RKO (cell line): ENCODE measurements at regions not wholly inside any gene's neighbourhood (a gene's known extent, or its start where the extent isn't known, plus 50 kb on each side); places are given as distances from the start of the nearest gene placed in this dataset.

Source experiments
- DNase-seq: peaks from one replicate; pipeline ENCODE4 v3.0.0-alpha.2; 2016; ENCODE audit warnings: low spot score

DNA sequence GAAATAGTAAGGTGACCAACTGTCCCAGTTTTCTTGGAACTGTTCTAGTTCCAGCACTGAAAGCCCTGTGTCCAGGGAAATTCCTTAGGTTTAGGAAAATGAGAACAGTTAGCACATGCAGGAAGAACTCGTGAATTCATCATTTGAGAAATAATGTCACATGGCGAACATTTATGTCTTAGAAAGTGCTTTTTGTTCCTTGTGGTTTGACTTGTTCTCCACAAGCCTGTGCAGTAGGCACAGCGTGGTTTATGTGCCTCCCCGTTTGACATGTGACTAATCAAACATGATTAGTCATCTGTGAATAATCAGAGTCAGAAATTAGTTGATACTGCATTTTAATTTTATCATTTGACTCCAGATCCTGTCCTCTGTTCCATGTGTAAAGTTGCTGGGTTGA lies 556.0 kb upstream of the CPEB2 start:
- DNase-seq, result no peak

DNA sequence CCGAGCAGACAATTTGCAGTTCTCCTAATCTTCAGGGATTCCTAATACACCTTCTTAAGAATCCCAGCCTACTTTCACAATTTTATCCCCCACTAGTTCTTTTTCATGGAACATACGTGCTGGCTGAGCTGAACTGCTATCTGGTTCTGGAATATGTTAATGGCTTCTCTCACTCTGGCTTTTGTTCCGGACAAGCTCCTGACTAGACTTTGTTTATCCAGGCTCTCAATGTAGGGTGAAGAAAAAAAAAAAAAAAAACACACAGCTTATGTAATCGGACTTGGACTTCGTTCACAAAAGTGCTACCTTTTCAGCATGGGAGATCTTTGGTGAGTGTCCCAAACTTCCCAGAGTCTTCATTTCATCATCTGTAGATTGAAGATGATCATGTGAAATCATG lies 555.4 kb upstream of the CPEB2 start:
- DNase-seq, result no peak

DNA sequence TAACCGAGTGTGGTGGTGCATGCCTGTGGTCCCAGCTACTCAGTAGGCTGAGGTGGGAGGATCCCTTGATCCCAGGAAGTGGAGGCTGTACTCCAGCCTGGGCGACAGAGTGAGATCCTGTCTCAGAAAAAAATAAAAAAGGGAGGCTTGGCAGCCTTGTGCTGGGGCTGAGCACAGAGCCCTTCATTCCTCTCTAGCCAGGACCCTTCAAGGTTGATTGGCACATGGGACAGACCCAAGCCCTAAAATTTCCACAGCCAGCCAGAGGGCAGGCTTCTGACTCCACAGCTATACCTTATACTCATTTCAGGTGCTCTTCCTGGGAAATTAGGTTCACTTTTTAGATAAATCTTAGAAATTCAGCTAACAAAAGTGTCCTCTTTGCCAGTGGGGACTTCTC lies 553.0 kb upstream of the CPEB2 start:
- no peak for DNase-seq

DNA sequence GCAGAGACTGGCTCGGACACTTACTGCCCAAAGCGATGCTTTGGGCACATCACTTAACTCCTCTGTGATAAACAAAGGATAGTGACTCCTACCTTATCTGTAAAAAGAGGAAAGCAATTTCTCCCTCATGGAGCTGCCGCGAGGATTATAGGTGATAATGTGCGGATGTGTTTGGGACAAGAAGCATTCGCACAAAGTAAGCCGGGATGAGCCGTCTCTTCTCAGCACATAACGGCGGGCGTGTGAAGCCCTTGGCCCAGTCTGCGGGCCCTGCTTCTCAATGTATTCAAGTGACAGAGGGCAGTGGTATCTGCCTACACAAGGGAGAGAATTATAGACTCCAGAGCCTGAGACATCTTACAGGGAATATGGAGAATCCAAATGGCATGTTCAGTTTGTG lies 550.3 kb upstream of the CPEB2 start:
- no peak for DNase-seq

DNA sequence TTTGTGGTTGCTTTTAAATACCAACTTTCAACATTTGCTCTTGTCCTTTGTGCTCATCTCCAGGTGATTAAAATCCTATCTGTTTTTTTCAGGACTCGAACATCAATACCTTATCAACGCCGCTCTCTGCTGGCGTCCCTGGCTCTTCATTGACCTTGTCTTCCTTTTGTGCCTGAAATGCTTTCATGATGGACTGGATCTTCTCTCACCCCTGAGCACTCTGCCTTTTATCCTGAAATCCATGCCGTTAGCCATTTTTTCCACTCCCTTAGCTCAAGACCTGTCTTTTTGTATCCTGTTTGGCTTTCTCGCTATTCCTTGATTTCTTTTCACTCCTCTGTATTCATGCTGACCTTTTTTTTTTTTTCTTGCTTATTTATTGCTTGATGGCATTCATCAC lies 549.5 kb upstream of the CPEB2 start:
- no peak for DNase-seq

DNA sequence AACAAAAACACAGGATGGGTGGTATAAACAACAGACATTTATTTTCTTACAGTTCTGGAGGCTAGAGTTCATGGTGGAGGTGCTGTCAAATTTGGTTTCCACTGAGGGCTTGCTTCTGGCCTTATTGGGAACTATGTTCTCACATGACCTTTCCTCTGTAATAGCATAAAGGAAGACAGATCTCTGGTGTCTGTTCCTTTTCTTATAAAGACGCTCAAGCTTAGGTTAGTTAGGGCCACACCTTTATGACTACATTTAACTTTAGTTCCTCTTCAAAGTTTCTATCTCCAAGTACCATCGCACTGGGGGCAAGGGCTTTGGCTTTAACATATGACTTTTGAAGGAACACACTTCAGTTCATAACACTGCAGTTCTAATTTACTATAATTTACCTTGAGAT lies 543.8 kb upstream of the CPEB2 start:
- no peak for DNase-seq

DNA sequence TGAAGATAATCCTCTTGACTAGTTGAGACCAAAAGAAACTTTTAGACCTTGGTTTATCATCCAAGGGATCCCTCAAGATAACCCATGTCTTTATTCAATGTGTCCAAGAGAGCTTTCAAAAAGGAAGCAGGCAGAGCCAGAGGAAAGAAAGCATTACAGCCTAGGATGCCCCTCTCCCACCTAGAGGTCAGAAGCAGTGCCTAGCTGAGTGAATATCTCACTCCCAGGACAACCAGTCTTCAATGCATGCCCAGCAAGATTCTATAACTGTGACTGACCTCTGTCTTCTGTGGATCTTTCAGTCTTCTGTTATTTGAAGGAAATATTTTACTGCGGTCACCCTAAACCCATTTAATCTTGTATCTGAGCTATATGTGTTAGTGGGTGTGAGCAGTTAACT lies 537.2 kb upstream of the CPEB2 start:
- no peak for DNase-seq

DNA sequence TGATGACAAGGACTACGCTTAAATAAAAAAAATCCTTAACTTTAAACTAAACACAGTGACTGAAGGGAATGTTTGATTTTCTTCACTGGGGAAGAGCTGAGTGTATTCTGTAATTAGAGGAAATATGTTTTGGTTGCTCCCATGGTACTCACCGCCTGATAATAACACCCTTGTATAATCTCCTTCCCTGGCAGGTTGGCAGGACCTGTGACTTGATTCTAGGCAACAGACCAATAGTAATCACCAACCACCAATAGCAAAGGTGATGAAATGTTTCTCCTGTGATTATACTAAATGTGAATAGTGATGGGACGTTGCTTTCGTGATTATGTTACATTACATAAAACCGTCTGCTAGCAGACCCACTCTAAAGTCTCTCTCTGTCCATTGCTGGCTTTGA lies 536.8 kb upstream of the CPEB2 start:
- no peak for DNase-seq

DNA sequence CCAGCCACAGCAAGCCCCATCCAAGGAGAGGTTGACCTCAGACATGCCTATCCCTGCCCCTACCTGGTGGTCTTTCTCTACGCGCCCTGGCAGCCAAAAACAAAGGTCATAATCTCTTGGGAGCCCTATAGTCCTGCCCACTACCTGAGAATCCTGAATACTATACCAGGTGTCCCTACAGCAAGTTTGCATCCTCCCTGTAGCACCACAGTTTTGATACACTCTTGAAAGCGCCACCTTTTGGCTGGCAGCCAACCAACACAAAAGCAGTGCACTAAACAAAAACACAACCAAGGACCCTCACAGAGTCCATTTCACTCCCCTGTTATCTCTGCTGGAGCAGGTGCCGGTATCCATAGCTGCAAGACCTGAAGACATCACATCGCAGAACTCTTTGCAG lies 523.8 kb upstream of the CPEB2 start:
- DNase-seq, result no peak

DNA sequence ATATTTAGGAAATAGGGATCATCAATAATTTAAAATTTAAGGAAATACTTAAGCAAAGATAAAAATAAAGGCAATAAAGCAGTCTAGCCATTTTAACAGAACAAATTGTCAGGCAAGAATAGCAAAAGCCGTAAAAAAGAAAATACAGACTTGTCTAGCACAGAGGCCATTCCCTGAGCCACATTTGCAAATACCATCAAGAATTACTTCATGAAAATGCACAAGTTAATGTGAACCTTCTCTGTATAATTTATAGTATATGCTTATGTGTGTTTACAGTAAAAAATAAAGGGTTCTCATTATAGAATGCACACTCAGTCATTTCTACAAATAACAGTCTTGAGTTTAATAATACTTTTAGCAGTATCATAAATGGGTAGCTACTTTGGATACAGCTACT lies 505.9 kb upstream of the CPEB2 start:
- no peak for DNase-seq

DNA sequence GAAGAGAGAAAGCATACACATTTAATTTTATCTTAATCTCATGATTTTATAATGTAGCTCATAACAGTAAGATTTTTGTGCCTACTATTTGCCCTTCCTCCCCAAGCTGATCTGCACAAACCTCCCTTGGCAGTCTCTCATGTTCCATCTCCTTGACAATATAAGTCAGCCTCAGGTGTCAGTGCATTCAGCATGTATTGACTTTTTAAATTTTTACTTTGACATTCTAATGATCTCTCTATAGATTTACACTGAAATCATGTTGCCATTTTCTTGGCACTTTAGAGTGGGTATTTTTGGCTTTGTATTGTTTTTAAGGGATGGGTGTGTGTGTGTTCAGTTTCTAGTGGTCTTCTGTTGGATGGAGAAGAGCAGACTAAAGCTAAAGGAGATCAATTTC lies 505.3 kb upstream of the CPEB2 start:
- no peak for DNase-seq

DNA sequence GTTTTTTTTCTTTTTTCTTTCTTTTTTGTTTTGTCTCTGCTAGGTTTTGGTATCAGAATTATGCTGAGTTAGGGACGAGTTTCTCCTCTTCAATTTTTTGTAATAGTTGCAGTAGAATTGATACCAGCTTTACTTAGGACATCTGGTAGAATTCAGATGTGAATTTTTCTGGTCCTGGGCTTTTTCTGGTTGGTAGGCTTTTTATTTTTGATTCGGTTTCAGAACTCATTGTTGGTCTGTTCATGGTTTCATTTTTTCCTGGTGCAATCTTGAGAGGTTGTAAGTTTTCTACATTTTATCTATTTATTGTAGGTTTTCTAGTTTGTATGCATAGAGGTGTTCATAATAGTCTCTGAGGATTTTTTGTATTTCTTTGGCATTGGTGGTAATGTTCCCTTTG lies 498.1 kb upstream of the CPEB2 start:
- DNase-seq, result no peak

DNA sequence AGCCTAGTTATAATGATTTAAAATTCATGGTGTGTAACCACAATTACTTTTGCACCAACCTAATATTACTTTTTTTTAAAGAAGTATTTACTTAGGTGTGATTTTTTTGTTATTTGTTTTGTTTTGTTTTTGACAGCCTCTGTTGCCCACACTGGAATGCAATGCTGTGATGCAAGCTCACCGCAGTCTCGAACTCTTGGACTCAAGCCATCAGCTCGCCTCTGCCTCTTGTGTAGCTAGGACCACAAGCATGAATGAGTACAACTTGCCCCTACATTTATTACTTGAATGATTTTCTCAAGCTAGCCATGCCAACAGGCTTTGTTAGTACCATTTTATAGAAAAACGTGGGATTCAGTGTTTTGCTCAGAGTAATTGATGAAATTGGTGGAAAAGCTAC lies 488.8 kb upstream of the CPEB2 start:
- DNase-seq, result no peak

DNA sequence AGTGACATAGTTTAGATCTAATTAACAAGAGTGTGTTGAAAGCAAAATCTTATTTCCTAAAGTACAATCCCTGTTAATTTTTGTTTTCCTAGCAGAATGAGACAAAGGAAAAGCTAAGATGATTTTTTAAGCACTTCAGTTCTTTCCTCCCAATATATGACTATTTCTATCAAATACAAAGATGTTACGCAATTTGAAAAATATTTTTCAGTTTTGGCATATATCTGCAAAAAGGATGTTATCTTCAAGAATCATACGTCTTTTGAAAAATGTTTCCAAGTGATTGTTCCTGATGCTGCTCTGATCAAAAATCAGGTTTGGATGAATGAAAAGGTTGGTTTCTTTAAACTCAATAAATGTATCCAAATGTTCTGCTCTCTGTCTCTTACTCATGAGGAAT lies 486.7 kb upstream of the CPEB2 start:
- DNase-seq, result no peak

DNA sequence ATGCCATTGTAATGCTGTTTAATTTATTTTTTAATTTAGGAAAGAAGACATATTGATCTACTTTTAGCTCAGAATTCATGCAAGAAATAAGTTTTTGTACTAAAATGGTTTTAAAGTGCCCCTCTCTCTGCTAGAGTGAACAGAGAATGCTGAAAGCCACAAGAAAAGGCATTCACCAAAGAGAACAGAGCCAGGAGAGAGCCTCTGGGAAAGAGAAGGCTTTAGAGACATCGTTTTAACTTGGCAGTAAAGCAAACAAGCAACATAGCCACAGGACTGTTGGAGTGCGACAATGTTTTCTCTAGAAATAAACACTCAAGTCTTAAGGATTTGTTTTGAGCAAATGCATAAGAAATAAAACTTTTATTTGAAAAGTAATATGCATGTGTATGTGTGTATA lies 484.1 kb upstream of the CPEB2 start:
- no peak for DNase-seq

DNA sequence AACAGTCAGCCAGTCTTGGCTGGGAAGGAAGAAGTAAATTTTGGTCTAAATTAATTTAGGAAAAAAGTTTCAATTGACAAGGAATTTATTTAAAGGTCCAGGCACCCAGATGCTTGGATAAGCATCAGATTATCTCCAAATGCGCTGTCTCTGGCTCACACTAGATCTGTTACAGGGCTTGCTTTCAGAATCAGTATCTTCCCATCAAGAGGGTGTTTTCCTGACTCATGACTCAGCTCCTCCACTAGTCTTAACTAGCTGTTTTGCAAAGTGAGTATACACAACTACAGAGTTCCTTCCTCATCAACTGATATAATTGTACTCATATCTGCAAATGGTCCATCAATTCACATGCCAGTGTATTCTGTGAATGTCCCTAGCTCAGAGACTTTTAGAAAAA lies 482.1 kb upstream of the CPEB2 start:
- DNase-seq, result no peak

DNA sequence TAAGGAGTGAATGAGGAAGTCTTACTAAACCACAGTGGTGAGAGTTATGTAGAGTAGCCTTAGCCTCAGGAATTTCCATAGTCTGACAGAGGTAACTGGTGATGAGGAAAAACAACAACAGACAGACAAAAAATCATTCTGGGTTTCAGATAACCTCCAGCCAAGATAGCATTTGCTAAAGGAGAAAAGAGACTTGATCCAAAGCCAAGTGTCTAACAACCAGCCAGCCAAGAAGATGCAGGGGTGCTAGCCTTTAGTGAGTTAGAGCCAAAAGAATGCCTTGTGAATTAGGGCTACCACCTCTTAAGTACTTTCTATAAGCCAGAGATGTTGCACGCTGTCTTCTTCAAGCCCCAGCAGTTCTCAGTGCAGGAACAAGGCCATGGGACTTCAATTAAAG lies 478.0 kb upstream of the CPEB2 start:
- no peak for DNase-seq

DNA sequence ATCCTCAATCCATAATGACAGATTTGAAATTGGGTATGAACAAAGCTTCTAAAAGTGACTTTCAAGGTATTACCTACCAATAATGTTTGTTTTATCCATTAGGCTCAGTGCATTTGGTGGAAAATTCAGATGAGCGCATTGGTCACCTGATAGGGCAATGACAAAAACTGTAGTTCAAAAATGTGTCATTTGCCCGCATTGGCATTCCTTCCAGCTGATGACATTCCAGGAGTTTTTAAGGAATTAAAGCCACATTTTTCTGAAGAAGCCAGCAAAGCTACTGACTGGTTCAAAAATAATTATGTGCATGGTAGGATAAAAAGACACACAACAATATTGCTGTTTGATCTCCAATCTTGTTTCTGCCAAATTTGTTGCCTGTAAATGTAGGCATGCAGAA lies 473.4 kb upstream of the CPEB2 start:
- no peak for DNase-seq

DNA sequence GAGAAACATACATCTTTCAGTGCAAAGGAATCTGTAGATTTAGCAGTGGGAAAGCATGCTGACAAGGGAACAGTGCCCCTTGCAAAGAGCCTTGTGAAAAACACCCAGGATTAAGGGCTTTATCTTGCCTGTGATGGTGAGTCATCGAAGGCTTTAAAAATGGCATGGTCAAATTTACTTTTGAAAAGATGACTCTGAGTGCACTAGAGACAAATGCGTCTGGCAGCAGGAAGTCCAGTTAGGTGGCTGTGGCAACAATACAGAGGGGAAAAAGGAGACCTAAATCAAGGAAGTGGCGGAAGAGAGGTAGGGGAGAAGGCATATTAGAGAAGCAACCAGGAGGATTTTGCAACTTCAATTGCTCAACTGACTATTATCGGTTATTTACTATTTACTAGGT lies 472.6 kb upstream of the CPEB2 start:
- no peak for DNase-seq

DNA sequence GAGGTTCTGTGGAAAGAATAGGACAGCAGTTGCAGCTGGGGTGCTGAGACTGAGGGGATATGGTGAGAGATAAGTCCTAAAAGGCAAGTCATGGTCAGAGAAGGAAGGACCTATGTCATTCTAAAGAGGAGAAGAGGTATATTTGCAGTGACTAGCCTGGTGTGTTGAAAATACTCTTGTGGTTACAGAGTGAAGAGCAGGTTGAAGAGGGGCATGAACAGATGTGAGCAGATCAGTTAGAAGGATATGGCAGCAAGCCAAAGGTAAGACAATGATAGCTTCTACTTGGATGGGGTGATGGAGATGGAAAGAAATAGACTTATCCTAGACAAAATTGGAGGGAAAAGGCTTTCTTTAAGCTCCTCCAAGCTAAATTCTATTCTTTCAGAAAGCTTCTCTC lies 469.8 kb upstream of the CPEB2 start:
- DNase-seq, result no peak

DNA sequence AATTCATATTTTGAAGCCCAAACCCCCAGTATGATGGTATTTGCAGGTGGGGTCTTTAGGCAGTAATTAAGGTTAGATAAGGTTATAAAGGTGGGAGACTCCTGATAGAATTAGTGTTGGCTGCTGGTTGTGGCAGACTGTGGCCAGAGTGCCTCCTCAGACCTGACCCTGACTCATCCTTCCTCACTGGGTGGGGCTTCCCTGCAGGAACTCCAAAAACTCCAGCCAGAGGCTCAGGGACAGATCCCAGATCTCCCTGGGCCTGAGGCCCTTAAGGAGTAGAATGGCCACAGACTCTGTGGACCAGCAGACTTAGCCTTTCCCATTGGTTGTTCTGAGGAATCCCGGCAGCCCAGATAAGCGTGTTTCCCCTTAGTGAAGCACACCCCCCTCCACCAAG lies 463.0 kb upstream of the CPEB2 start:
- no peak for DNase-seq

DNA sequence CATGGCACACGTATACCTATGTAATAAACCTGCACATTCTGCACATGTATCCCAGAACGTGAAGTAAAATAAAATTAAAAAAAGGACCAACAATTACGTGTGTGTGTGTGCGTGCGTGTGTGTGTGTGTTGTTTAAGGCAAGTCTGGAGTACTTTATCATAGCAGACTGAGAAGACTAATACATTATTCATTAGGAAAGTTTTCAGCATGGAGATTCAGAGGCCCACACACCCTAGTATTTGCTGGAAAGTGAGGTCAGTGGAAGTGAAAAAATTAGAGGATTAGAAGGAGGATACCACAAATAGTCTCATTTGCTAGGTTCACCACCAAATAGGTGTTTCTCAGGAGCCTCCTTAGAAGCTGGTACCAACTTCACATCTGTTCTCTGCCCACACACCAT lies 457.1 kb upstream of the CPEB2 start:
- no peak for DNase-seq

DNA sequence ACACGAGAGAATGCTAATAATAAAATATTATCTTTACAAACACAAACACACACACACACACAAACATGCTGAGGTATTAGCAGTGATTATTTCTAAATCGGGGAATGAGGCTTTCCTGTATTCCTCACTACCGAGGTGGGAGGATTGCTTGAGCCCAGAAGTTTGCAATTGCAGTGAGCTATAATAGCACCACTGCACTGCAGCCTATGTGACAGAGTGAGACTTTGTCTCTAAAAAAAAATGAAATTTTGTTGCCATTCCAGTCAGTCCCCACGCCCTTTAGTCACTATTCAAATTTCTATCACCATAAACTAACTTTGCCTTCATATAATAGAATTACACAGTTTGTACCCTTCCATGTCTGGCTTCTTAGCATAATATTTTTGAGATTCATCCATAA lies 456.5 kb upstream of the CPEB2 start:
- no peak for DNase-seq

DNA sequence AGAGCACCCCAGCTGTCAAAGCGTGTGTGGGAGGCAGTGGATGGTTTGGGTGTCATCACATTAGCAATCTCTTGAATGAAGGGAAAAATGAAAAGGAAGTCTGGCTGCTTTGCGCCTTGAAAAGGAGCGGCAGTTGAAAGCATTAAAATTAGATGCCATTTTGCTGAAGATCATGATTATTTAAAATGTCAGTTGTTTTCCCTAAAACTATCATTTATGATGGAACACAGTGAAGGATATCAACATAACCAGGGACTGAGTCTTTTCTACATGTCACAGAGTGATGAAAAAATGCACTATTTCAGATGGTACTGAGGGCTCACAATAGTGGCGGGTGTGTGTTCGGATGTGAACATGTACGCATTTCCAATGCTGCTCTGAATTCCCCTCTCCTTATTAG lies 450.2 kb upstream of the CPEB2 start:
- no peak for DNase-seq

DNA sequence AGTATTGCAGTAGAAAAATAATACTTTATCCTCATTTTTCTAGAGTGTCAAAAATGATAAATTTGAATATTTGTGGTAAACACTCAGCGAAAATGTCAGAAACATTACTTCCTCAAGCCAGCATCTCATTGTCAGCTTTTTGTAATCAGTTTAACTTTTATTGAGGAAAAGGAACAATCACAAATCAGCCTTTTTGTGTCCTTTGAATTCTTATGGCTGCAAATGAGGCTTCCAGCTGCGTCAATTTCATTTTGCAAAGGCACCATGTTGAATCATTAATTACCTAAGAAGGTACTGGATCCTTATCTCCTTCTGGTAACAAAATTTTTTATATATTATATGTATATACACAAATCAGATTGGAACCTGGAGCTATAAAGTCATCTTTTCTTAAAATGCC lies 442.6 kb upstream of the CPEB2 start:
- no peak for DNase-seq

DNA sequence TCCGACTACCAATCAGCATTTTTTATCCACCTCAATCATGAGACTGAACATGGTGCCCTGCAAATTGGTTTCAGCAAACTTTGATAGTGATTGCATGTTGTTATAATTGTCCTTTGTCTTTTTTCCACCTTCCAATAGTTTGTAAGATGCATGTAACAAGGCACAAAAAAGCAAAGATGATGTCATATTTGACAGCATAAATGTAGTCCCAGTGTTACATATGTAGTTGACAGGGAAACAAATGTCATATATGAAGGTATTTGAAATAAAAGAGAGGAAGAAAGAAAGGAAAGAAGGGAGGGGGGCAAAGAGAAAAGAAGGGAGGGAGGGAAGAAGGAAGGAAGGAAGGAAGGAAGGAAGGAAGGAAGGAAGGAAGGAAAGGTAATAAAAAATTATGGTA lies 441.7 kb upstream of the CPEB2 start:
- no peak for DNase-seq
